GM23338 (cell line): ENCODE measurements at regions not wholly inside any gene's neighbourhood (a gene's known extent, or its start where the extent isn't known, plus 50 kb on each side); places are given as distances from the start of the nearest gene placed in this dataset.

Experiments
- ATAC-seq: fragments of 200-7000 bp; cut with Tn5 transposase; 3 replicates; pipeline ENCODE4 v1.9.1; 2020
- DNase-seq: peaks from one replicate; pipeline ENCODE4 v3.0.0-alpha.2; 2015; ENCODE audit warnings: low spot score
- H2AFZ ChIP-seq: fragments of 200-600 bp; sonication (generic); 2 replicates; pipeline ENCODE4 v1.8.0; 2016; ENCODE audit warnings: antibody characterized with exemption, mild to moderate bottlenecking, moderate library complexity
- H3F3A ChIP-seq: fragments of 200-600 bp; sonication (generic); replicated peaks from 2 replicates; pipeline ENCODE4 v1.8.0; 2017; ENCODE audit warnings: antibody characterized with exemption, mixed run types, low read depth
- H3K27ac ChIP-seq: fragments of 200-600 bp; sonication (generic); 2 replicates; pipeline ENCODE4 v1.6.1; 2016; ENCODE audit warnings: low read depth
- H3K27me3 ChIP-seq: fragments of 200-600 bp; sonication (generic); 2 replicates; pipeline ENCODE4 v1.8.0; 2016; ENCODE audit warnings: mild to moderate bottlenecking, mixed run types, moderate library complexity; ENCODE audit not compliant: insufficient read depth
- H3K36me3 ChIP-seq: fragments of 200-600 bp; sonication (generic); 2 replicates; pipeline ENCODE4 v1.8.0; 2016; ENCODE audit warnings: mild to moderate bottlenecking; ENCODE audit not compliant: insufficient read depth
- H3K4me1 ChIP-seq: fragments of 200-600 bp; sonication (generic); 2 replicates; pipeline ENCODE4 v1.8.0; 2016; ENCODE audit warnings: mild to moderate bottlenecking, moderate library complexity; ENCODE audit not compliant: insufficient read depth
- H3K4me2 ChIP-seq: fragments of 200-600 bp; sonication (generic); 2 replicates; pipeline ENCODE4 v1.7.1; 2017; ENCODE audit warnings: mixed run types
- H3K4me3 ChIP-seq: fragments of 200-600 bp; sonication (generic); 2 replicates; pipeline ENCODE4 v1.6.1; 2016; ENCODE audit warnings: mixed run types
- H3K79me2 ChIP-seq: fragments of 200-600 bp; sonication (generic); replicated peaks from 2 replicates; pipeline ENCODE4 v1.8.0; 2017; ENCODE audit warnings: mild to moderate bottlenecking; ENCODE audit not compliant: insufficient read depth
- H3K9me2 ChIP-seq: fragments of 200-600 bp; sonication (generic); 2 replicates; pipeline ENCODE4 v1.8.0; 2017; ENCODE audit not compliant: insufficient read depth
- H4K20me1 ChIP-seq: fragments of 200-600 bp; sonication (generic); replicated peaks from 2 replicates; pipeline ENCODE4 v1.8.0; 2017; ENCODE audit warnings: mild to moderate bottlenecking; ENCODE audit not compliant: insufficient read depth
- H3K27ac Mint-ChIP-seq: 2 replicates; pipeline ENCODE4 v1.8.0; 2020; ENCODE audit warnings: inconsistent platforms, mild to moderate bottlenecking, moderate library complexity, mixed read lengths
- H3K27me3 Mint-ChIP-seq: 3 replicates; pipeline ENCODE4 v1.8.0; 2022; ENCODE audit warnings: low read depth, mild to moderate bottlenecking, moderate library complexity, mixed read lengths, inconsistent platforms; ENCODE audit not compliant: insufficient read depth, poor library complexity
- H3K36me3 Mint-ChIP-seq: 3 replicates; pipeline ENCODE4 v1.8.0; 2021; ENCODE audit warnings: low read depth, mild to moderate bottlenecking, inconsistent platforms, moderate library complexity, mixed read lengths
- H3K4me1 Mint-ChIP-seq: 3 replicates; pipeline ENCODE4 v1.8.0; 2020; ENCODE audit warnings: mild to moderate bottlenecking, inconsistent platforms, mixed read lengths
- H3K4me3 Mint-ChIP-seq: 3 replicates; pipeline ENCODE4 v1.8.0; 2021; ENCODE audit warnings: moderate library complexity, mild to moderate bottlenecking, inconsistent platforms, mixed read lengths
- H3K9me3 Mint-ChIP-seq: 3 replicates; pipeline ENCODE4 v1.8.0; 2020; ENCODE audit warnings: moderate library complexity, mild to moderate bottlenecking, inconsistent platforms, mixed read lengths
- CREB1 ChIP-seq: fragments of 250-450 bp; sonication (Bioruptor Pico); IDR thresholded peaks from 2 replicates; pipeline ENCODE4 v1.5.0; 2020; ENCODE audit warnings: low read depth, mild to moderate bottlenecking, moderate library complexity
- JUNB ChIP-seq: IDR thresholded peaks from one replicate; pipeline ENCODE4 v1.6.1; 2016; ENCODE audit warnings: antibody characterized with exemption; ENCODE audit not compliant: unreplicated experiment
- NANOG ChIP-seq: IDR thresholded peaks from 2 replicates; pipeline ENCODE4 v1.6.1; 2016; ENCODE audit warnings: antibody characterized with exemption, borderline replicate concordance
- POLR2AphosphoS5 ChIP-seq: IDR thresholded peaks from 2 replicates; pipeline ENCODE4 v1.6.1; 2016; ENCODE audit warnings: antibody characterized with exemption, low read depth
- ZNF114 ChIP-seq: fragments of 250-450 bp; sonication (Bioruptor Pico); IDR thresholded peaks from 2 replicates; pipeline ENCODE4 v1.5.0; 2020; ENCODE audit warnings: mild to moderate bottlenecking, moderate library complexity
- ZNF331 ChIP-seq: fragments of 250-450 bp; sonication (Bioruptor Pico); IDR thresholded peaks from 2 replicates; pipeline ENCODE4 v1.5.0; 2020; ENCODE audit warnings: low read depth, mild to moderate bottlenecking, moderate library complexity
- TF ChIP-seq, protein P1 (sequence below): fragments of 250-450 bp; sonication (Bioruptor Pico); IDR thresholded peaks from 2 replicates; pipeline ENCODE4 v1.5.0; 2020; ENCODE audit warnings: mild to moderate bottlenecking, moderate library complexity
- TF ChIP-seq, protein P2 (sequence below), 2 experiments: fragments of 200-600 bp in 1 of 2; sonication (generic) in 1 of 2; conservative IDR thresholded peaks; 2 replicates each; pipeline versions ENCODE4 v1.5.1 to v1.6.1; 2016 to 2017; ENCODE audit warnings: antibody characterized with exemption in 2 of 2, low read depth in 2 of 2, mild to moderate bottlenecking in 2 of 2, moderate library complexity in 1 of 2
- TF ChIP-seq, protein P3 (sequence below): IDR thresholded peaks from one replicate; pipeline ENCODE4 v1.6.1; 2018; ENCODE audit warnings: antibody characterized with exemption; ENCODE audit not compliant: unreplicated experiment

DNA sequence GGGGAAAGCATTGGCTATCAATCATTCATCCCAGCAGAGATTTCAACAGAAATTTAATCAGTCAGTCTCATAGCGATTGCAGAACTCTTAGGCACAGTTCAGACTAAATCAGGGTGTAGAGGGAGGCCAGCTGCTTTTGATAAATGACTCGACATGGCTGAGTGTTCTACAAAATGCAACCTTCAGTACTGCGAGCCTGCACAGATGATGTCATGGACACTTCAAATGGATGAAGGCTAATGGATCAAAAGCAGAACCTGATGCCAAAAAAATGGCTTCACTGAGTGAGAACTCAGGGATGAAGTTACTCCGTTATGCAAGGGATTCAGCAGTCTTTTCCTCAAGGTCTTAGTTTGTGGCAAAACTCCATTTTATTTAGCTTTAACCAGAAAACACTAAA, 167.3 kb downstream of the DACT1 start (continued):
- TF ChIP-seq, protein P1, sequence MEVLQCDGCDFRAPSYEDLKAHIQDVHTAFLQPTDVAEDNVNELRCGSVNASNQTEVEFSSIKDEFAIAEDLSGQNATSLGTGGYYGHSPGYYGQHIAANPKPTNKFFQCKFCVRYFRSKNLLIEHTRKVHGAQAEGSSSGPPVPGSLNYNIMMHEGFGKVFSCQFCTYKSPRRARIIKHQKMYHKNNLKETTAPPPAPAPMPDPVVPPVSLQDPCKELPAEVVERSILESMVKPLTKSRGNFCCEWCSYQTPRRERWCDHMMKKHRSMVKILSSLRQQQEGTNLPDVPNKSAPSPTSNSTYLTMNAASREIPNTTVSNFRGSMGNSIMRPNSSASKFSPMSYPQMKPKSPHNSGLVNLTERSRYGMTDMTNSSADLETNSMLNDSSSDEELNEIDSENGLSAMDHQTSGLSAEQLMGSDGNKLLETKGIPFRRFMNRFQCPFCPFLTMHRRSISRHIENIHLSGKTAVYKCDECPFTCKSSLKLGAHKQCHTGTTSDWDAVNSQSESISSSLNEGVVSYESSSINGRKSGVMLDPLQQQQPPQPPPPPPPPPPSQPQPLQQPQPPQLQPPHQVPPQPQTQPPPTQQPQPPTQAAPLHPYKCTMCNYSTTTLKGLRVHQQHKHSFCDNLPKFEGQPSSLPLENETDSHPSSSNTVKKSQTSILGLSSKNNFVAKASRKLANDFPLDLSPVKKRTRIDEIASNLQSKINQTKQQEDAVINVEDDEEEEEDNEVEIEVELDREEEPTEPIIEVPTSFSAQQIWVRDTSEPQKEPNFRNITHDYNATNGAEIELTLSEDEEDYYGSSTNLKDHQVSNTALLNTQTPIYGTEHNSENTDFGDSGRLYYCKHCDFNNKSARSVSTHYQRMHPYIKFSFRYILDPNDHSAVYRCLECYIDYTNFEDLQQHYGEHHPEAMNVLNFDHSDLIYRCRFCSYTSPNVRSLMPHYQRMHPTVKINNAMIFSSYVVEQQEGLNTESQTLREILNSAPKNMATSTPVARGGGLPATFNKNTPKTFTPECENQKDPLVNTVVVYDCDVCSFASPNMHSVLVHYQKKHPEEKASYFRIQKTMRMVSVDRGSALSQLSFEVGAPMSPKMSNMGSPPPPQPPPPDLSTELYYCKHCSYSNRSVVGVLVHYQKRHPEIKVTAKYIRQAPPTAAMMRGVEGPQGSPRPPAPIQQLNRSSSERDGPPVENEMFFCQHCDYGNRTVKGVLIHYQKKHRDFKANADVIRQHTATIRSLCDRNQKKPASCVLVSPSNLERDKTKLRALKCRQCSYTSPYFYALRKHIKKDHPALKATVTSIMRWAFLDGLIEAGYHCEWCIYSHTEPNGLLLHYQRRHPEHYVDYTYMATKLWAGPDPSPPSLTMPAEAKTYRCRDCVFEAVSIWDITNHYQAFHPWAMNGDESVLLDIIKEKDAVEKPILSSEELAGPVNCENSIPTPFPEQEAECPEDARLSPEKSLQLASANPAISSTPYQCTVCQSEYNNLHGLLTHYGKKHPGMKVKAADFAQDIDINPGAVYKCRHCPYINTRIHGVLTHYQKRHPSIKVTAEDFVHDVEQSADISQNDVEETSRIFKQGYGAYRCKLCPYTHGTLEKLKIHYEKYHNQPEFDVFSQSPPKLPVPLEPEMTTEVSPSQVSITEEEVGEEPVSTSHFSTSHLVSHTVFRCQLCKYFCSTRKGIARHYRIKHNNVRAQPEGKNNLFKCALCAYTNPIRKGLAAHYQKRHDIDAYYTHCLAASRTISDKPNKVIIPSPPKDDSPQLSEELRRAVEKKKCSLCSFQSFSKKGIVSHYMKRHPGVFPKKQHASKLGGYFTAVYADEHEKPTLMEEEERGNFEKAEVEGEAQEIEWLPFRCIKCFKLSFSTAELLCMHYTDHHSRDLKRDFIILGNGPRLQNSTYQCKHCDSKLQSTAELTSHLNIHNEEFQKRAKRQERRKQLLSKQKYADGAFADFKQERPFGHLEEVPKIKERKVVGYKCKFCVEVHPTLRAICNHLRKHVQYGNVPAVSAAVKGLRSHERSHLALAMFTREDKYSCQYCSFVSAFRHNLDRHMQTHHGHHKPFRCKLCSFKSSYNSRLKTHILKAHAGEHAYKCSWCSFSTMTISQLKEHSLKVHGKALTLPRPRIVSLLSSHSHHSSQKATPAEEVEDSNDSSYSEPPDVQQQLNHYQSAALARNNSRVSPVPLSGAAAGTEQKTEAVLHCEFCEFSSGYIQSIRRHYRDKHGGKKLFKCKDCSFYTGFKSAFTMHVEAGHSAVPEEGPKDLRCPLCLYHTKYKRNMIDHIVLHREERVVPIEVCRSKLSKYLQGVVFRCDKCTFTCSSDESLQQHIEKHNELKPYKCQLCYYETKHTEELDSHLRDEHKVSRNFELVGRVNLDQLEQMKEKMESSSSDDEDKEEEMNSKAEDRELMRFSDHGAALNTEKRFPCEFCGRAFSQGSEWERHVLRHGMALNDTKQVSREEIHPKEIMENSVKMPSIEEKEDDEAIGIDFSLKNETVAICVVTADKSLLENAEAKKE = no peak

DNA sequence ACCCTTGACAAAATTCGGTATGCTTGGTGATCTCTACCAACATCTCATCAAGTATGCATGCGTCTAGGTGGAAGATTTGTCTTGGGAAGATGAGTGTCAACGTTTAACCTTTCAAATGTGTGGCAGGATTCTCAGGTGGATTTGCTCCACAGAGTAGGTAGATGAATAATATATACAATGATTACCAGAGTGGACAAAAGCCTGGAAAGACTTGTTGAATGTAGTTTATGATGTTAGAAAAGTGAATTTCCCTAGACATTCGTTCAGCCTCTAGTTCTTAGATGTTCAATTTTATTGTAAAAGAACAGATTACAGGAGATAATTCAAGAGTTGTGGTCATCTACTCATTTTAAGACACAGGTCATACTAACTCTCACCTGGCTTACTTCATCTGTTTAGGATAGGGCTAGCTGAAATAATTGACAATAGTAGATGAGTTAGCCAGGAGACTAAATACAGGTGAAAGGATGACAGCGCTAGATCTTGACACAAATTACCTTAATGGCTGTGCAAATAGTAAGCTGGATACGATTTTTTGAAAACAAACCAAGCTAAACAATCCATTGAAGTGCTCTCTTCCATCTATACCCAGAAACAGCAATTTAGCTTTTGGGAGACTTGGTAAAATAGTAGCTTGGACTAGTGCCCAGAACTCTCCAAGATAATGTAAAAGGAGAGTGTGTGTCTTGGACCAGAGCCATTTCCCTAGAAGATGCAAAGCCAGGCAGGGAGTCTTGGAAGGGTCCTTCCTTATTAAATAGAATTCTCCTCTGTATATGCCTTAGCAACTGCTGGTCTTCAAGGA, 168.0 kb downstream of the DACT1 start:
- Histone ChIP-seq H3F3A (no peaks in the 10 kb centered on the region), H3K4me2 (no peak overlapping the region), H3K36me3 (no peaks in the 10 kb centered on the region), H3K9me2 (no peaks in the 10 kb centered on the region), H3K27ac (no peak overlapping the region), H3K79me2 (no peaks in the 10 kb centered on the region), H3K27me3 (no peaks in the 10 kb centered on the region), H2AFZ (no peak overlapping the region), H3K4me3 (no peak overlapping the region), H3K4me1 (no peaks in the 10 kb centered on the region), H4K20me1 (no peaks in the 10 kb centered on the region)
- Mint-ChIP-seq H3K4me3 (no peak overlapping the region), H3K27ac (no peak overlapping the region), H3K36me3 (no peaks in the 10 kb centered on the region), H3K9me3 (no peaks in the 10 kb centered on the region; the same call in 2 of the 3 replicates), H3K4me1 (no peaks in the 10 kb centered on the region), H3K27me3 (no peaks in the 10 kb centered on the region)
- ATAC-seq (no peak), DNase-seq (no peak)
- TF ChIP-seq POLR2AphosphoS5 = no peak
- TF ChIP-seq ZNF331 = no peak
- TF ChIP-seq, protein P2, sequence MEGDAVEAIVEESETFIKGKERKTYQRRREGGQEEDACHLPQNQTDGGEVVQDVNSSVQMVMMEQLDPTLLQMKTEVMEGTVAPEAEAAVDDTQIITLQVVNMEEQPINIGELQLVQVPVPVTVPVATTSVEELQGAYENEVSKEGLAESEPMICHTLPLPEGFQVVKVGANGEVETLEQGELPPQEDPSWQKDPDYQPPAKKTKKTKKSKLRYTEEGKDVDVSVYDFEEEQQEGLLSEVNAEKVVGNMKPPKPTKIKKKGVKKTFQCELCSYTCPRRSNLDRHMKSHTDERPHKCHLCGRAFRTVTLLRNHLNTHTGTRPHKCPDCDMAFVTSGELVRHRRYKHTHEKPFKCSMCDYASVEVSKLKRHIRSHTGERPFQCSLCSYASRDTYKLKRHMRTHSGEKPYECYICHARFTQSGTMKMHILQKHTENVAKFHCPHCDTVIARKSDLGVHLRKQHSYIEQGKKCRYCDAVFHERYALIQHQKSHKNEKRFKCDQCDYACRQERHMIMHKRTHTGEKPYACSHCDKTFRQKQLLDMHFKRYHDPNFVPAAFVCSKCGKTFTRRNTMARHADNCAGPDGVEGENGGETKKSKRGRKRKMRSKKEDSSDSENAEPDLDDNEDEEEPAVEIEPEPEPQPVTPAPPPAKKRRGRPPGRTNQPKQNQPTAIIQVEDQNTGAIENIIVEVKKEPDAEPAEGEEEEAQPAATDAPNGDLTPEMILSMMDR (conservative IDR thresholded peaks at IDR 0.05; ENCODE audit: low read depth in 2 of 2) = no peak
- TF ChIP-seq, protein P3, sequence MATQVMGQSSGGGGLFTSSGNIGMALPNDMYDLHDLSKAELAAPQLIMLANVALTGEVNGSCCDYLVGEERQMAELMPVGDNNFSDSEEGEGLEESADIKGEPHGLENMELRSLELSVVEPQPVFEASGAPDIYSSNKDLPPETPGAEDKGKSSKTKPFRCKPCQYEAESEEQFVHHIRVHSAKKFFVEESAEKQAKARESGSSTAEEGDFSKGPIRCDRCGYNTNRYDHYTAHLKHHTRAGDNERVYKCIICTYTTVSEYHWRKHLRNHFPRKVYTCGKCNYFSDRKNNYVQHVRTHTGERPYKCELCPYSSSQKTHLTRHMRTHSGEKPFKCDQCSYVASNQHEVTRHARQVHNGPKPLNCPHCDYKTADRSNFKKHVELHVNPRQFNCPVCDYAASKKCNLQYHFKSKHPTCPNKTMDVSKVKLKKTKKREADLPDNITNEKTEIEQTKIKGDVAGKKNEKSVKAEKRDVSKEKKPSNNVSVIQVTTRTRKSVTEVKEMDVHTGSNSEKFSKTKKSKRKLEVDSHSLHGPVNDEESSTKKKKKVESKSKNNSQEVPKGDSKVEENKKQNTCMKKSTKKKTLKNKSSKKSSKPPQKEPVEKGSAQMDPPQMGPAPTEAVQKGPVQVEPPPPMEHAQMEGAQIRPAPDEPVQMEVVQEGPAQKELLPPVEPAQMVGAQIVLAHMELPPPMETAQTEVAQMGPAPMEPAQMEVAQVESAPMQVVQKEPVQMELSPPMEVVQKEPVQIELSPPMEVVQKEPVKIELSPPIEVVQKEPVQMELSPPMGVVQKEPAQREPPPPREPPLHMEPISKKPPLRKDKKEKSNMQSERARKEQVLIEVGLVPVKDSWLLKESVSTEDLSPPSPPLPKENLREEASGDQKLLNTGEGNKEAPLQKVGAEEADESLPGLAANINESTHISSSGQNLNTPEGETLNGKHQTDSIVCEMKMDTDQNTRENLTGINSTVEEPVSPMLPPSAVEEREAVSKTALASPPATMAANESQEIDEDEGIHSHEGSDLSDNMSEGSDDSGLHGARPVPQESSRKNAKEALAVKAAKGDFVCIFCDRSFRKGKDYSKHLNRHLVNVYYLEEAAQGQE = no peak
- no peak for TF ChIP-seq ZNF114
- no peak for TF ChIP-seq CREB1 (CRISPR knock-in tag)
- no peak for TF ChIP-seq NANOG
- no peak for TF ChIP-seq JUNB
